ENCODE measurements at regions not wholly inside any gene's neighbourhood (a gene's known extent, or its start where the extent isn't known, plus 50 kb on each side); places are given as distances from the start of the nearest gene placed in this dataset.

GRCh38 chr12:100715976-100716944 is 78.3 kb upstream of the ANO4 start:
- no peaks in the 10 kb centered on the region for H3K9me3 ChIP-seq
- peak overlapping the region in 2 of 4 donors; percentile 37 to 45 for H3K4me3 ChIP-seq
- TF ChIP-seq CTCF (IDR thresholded peaks at IDR 0.05) (no peak), POLR2A (IDR thresholded peaks at IDR 0.05) (no peak)
- H3K4me1 ChIP-seq: peaks cover 0 to 11% (median 0%) of the 10 kb centered on the region in 4 donors
- no peak overlapping the region for H3K27ac ChIP-seq
- DNase-seq: no peak
- H3K36me3 ChIP-seq: no peaks in the 10 kb centered on the region
- H3K27me3 ChIP-seq: peaks cover 0 to 5% of the 10 kb centered on the region in 2 donors

DNA sequence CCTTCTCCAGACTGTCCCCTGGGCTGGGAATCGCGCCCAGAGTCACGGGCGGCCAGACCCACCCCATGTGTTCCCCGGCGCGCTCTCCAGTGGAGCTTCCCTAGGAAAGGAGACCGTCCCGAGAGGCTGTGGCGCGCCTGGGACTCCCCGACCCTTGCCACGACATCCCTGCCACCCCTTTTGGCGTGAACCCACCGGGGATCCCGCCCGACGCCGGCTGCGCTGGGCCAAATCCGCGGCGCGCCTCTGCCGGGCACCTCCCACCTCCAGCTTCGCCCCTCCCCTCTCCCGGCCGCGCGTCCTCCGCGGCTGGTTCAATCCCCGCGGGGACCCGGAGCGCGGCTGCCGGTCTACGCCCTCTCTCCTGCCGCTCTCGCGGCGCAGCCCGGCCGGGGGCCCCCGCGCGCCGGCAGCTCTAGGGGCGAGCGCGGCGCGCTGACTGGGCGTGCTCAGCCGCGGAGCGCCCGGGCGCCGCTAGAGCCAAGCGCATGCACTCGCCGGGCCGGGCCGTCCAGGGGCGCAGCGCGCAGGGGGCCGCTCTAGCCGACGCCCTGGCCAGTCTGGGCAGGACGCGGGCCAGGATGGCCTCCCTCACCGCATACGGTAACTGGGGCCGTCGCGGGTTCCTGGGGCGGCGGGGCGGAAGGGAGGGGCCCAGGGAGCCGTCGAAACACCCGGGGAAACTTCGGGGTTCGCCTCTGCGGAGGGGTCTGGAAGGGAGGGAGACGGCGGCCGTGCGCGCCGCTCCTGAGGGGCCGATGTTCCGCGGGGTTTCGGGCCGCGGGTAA is 77.4 kb upstream of the ANO4 start:
- DNase-seq: no peak
- peak overlapping the region in 2 of 4 donors; percentile 37 to 45 for H3K4me3 ChIP-seq
- no peak overlapping the region for H3K27ac ChIP-seq
- peaks cover 0 to 11% (median 0%) of the 10 kb centered on the region in 4 donors for H3K4me1 ChIP-seq
- no peaks in the 10 kb centered on the region for H3K36me3 ChIP-seq
- H3K27me3 ChIP-seq: peaks cover 0 to 5% of the 10 kb centered on the region in 2 donors
- H3K9me3 ChIP-seq: no peaks in the 10 kb centered on the region
- TF ChIP-seq CTCF (IDR thresholded peaks at IDR 0.05) (no peak), POLR2A (IDR thresholded peaks at IDR 0.05) (no peak)

DNA sequence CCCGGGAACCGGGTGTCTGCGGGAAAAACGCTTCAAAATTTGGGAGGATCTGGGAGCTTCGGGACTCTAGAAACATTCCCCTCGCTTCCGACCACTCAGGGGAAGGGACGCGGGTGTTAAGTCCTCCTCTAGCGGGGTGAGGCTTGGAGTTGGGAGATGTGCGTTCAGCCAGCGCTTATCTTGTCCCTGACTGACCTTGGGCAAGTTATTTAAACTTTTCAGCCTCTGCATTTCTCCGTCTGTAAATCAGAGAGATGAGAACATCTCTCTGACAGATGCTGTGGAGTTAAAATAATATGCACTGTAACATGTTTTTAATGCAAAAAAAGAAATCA is 76.9 kb upstream of the ANO4 start:
- Histone ChIP-seq H3K9me3 (no peaks in the 10 kb centered on the region), H3K4me3 (peak overlapping the region in 2 of 4 donors; percentile 37 to 45), H3K27ac (no peak overlapping the region), H3K36me3 (no peaks in the 10 kb centered on the region), H3K27me3 (peaks cover 0 to 5% of the 10 kb centered on the region in 2 donors), H3K4me1 (peaks cover 0 to 11% (median 0%) of the 10 kb centered on the region in 4 donors)
- TF ChIP-seq POLR2A (IDR thresholded peaks at IDR 0.05): no peak
- no peak for TF ChIP-seq CTCF (IDR thresholded peaks at IDR 0.05)
- DNase-seq: no peak

- H3K4me1 ChIP-seq: peaks cover 0 to 11% (median 0%) of the 10 kb centered on the region in 4 donors
- TF ChIP-seq CTCF (IDR thresholded peaks at IDR 0.05) (no peak), POLR2A (IDR thresholded peaks at IDR 0.05) (no peak)
- peaks cover 0 to 5% of the 10 kb centered on the region in 2 donors for H3K27me3 ChIP-seq
- no peaks in the 10 kb centered on the region for H3K9me3 ChIP-seq
- no peak overlapping the region for H3K4me3 ChIP-seq
- no peak for DNase-seq
- H3K27ac ChIP-seq: no peak overlapping the region
- no peaks in the 10 kb centered on the region for H3K36me3 ChIP-seq
These were observed 76.4 kb upstream of the ANO4 start for GRCh38 chr12:100718187-100718586.

- peaks cover 0 to 11% (median 0%) of the 10 kb centered on the region in 4 donors for H3K4me1 ChIP-seq
- peaks cover 0 to 5% of the 10 kb centered on the region in 2 donors for H3K27me3 ChIP-seq
- TF ChIP-seq CTCF (IDR thresholded peaks at IDR 0.05): no peak
- no peak for TF ChIP-seq POLR2A (IDR thresholded peaks at IDR 0.05)
- no peaks in the 10 kb centered on the region for H3K9me3 ChIP-seq
- no peaks in the 10 kb centered on the region for H3K36me3 ChIP-seq
- no peak overlapping the region for H3K4me3 ChIP-seq
- no peak overlapping the region for H3K27ac ChIP-seq
- DNase-seq: no peak
These were observed 74.4 kb upstream of the ANO4 start for GRCh38 chr12:100720016-100720654.
